Adrenal gland (tissue), 5 donors: ENCODE measurements at regions not wholly inside any gene's neighbourhood (a gene's known extent, or its start where the extent isn't known, plus 50 kb on each side); places are given as distances from the start of the nearest gene placed in this dataset.

Experiments
- CTCF ChIP-seq, 6 experiments: fragments of 450-650 bp in 4 of 6; fragments of 200-600 bp in 2 of 6; sonication (generic) in 1 of 6; IDR thresholded peaks; 1 replicate in 5 of 6; 2 replicates in 1 of 6; pipeline versions ENCODE4 v1.5.1 to v1.8.0; 2016 to 2021; ENCODE audit warnings: antibody characterized with exemption in 6 of 6, mild to moderate bottlenecking in 2 of 6, moderate library complexity in 1 of 6
- POLR2A ChIP-seq, 2 donors: fragments of 450-650 bp; IDR thresholded peaks; one replicate each; pipeline ENCODE4 v1.6.1; 2017; ENCODE audit warnings: antibody characterized with exemption in 2 of 2, mild to moderate bottlenecking in 2 of 2, moderate library complexity in 1 of 2
- donor health status: DM: no; HTN: no; CAD: no.

GRCh38 chr11:97537407-97538150, 1147.8 kb downstream of the JRKL start:
- TF ChIP-seq CTCF (IDR thresholded peaks at IDR 0.05) (no peak), POLR2A (IDR thresholded peaks at IDR 0.05) (no peak)
